GM23338 (cell line): ENCODE measurements at regions not wholly inside any gene's neighbourhood (a gene's known extent, or its start where the extent isn't known, plus 50 kb on each side); places are given as distances from the start of the nearest gene placed in this dataset.

Experiments
- ATAC-seq: fragments of 200-7000 bp; cut with Tn5 transposase; 3 replicates; pipeline ENCODE4 v1.9.1; 2020
- DNase-seq: peaks from one replicate; pipeline ENCODE4 v3.0.0-alpha.2; 2015; ENCODE audit warnings: low spot score
- H2AFZ ChIP-seq: fragments of 200-600 bp; sonication (generic); 2 replicates; pipeline ENCODE4 v1.8.0; 2016; ENCODE audit warnings: antibody characterized with exemption, mild to moderate bottlenecking, moderate library complexity
- H3F3A ChIP-seq: fragments of 200-600 bp; sonication (generic); replicated peaks from 2 replicates; pipeline ENCODE4 v1.8.0; 2017; ENCODE audit warnings: antibody characterized with exemption, mixed run types, low read depth
- H3K27ac ChIP-seq: fragments of 200-600 bp; sonication (generic); 2 replicates; pipeline ENCODE4 v1.6.1; 2016; ENCODE audit warnings: low read depth
- H3K27me3 ChIP-seq: fragments of 200-600 bp; sonication (generic); 2 replicates; pipeline ENCODE4 v1.8.0; 2016; ENCODE audit warnings: mild to moderate bottlenecking, mixed run types, moderate library complexity; ENCODE audit not compliant: insufficient read depth
- H3K36me3 ChIP-seq: fragments of 200-600 bp; sonication (generic); 2 replicates; pipeline ENCODE4 v1.8.0; 2016; ENCODE audit warnings: mild to moderate bottlenecking; ENCODE audit not compliant: insufficient read depth
- H3K4me1 ChIP-seq: fragments of 200-600 bp; sonication (generic); 2 replicates; pipeline ENCODE4 v1.8.0; 2016; ENCODE audit warnings: mild to moderate bottlenecking, moderate library complexity; ENCODE audit not compliant: insufficient read depth
- H3K4me2 ChIP-seq: fragments of 200-600 bp; sonication (generic); 2 replicates; pipeline ENCODE4 v1.7.1; 2017; ENCODE audit warnings: mixed run types
- H3K4me3 ChIP-seq: fragments of 200-600 bp; sonication (generic); 2 replicates; pipeline ENCODE4 v1.6.1; 2016; ENCODE audit warnings: mixed run types
- H3K79me2 ChIP-seq: fragments of 200-600 bp; sonication (generic); replicated peaks from 2 replicates; pipeline ENCODE4 v1.8.0; 2017; ENCODE audit warnings: mild to moderate bottlenecking; ENCODE audit not compliant: insufficient read depth
- H3K9me2 ChIP-seq: fragments of 200-600 bp; sonication (generic); 2 replicates; pipeline ENCODE4 v1.8.0; 2017; ENCODE audit not compliant: insufficient read depth
- H4K20me1 ChIP-seq: fragments of 200-600 bp; sonication (generic); replicated peaks from 2 replicates; pipeline ENCODE4 v1.8.0; 2017; ENCODE audit warnings: mild to moderate bottlenecking; ENCODE audit not compliant: insufficient read depth
- H3K27ac Mint-ChIP-seq: 2 replicates; pipeline ENCODE4 v1.8.0; 2020; ENCODE audit warnings: inconsistent platforms, mild to moderate bottlenecking, moderate library complexity, mixed read lengths
- H3K27me3 Mint-ChIP-seq: 3 replicates; pipeline ENCODE4 v1.8.0; 2022; ENCODE audit warnings: low read depth, mild to moderate bottlenecking, moderate library complexity, mixed read lengths, inconsistent platforms; ENCODE audit not compliant: insufficient read depth, poor library complexity
- H3K36me3 Mint-ChIP-seq: 3 replicates; pipeline ENCODE4 v1.8.0; 2021; ENCODE audit warnings: low read depth, mild to moderate bottlenecking, inconsistent platforms, moderate library complexity, mixed read lengths
- H3K4me1 Mint-ChIP-seq: 3 replicates; pipeline ENCODE4 v1.8.0; 2020; ENCODE audit warnings: mild to moderate bottlenecking, inconsistent platforms, mixed read lengths
- H3K4me3 Mint-ChIP-seq: 3 replicates; pipeline ENCODE4 v1.8.0; 2021; ENCODE audit warnings: moderate library complexity, mild to moderate bottlenecking, inconsistent platforms, mixed read lengths
- H3K9me3 Mint-ChIP-seq: 3 replicates; pipeline ENCODE4 v1.8.0; 2020; ENCODE audit warnings: moderate library complexity, mild to moderate bottlenecking, inconsistent platforms, mixed read lengths
- CREB1 ChIP-seq: fragments of 250-450 bp; sonication (Bioruptor Pico); IDR thresholded peaks from 2 replicates; pipeline ENCODE4 v1.5.0; 2020; ENCODE audit warnings: low read depth, mild to moderate bottlenecking, moderate library complexity
- EZH2 ChIP-seq: fragments of 200-600 bp; sonication (generic); IDR thresholded peaks from one replicate; pipeline ENCODE4 v1.8.0; 2017; ENCODE audit warnings: antibody characterized with exemption, mild to moderate bottlenecking, low read depth; ENCODE audit not compliant: unreplicated experiment
- EZH2phosphoT487 ChIP-seq: fragments of 200-600 bp; sonication (generic); IDR thresholded peaks from one replicate; pipeline ENCODE4 v1.8.1; 2018; ENCODE audit warnings: antibody characterized with exemption; ENCODE audit not compliant: unreplicated experiment
- JUNB ChIP-seq: IDR thresholded peaks from one replicate; pipeline ENCODE4 v1.6.1; 2016; ENCODE audit warnings: antibody characterized with exemption; ENCODE audit not compliant: unreplicated experiment
- NANOG ChIP-seq: IDR thresholded peaks from 2 replicates; pipeline ENCODE4 v1.6.1; 2016; ENCODE audit warnings: antibody characterized with exemption, borderline replicate concordance
- POLR2AphosphoS5 ChIP-seq: IDR thresholded peaks from 2 replicates; pipeline ENCODE4 v1.6.1; 2016; ENCODE audit warnings: antibody characterized with exemption, low read depth
- STAT1 ChIP-seq: IDR thresholded peaks from one replicate; pipeline ENCODE4 v1.6.1; 2016; ENCODE audit warnings: antibody characterized with exemption; ENCODE audit not compliant: unreplicated experiment
- ZNF331 ChIP-seq: fragments of 250-450 bp; sonication (Bioruptor Pico); IDR thresholded peaks from 2 replicates; pipeline ENCODE4 v1.5.0; 2020; ENCODE audit warnings: low read depth, mild to moderate bottlenecking, moderate library complexity
- TF ChIP-seq, protein P1 (sequence below), 2 experiments: fragments of 200-600 bp in 1 of 2; sonication (generic) in 1 of 2; conservative IDR thresholded peaks; 2 replicates each; pipeline versions ENCODE4 v1.5.1 to v1.6.1; 2016 to 2017; ENCODE audit warnings: antibody characterized with exemption in 2 of 2, low read depth in 2 of 2, mild to moderate bottlenecking in 2 of 2, moderate library complexity in 1 of 2
- TF ChIP-seq, protein P2 (sequence below): IDR thresholded peaks from one replicate; pipeline ENCODE4 v1.6.1; 2018; ENCODE audit warnings: antibody characterized with exemption; ENCODE audit not compliant: unreplicated experiment

DNA sequence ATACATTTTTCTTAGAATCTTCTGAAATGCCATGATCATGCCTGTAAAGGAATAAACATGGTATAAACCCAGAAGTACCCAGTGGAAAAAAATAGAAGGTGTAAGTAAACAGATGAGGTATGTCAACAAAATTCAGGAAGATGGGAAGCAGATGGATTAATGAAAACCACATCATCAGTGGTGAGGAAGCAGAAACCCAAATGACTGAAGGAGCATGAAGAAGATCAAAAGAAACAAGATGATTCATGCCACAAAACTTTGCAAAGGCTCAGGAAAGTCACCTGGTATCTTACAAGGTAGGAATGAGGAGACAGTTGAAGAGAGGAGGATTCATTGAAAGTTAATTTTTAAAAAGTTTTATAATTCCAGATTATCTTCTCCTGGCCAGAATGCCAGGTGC lies 132.8 kb upstream of the PAPPA start:
- no peak for TF ChIP-seq EZH2phosphoT487
- TF ChIP-seq ZNF331 (CRISPR knock-in tag), result no peak
- TF ChIP-seq NANOG, result no peak
- TF ChIP-seq EZH2, result no peak
- TF ChIP-seq CREB1 (CRISPR knock-in tag), result no peak
- no peak for TF ChIP-seq JUNB
- TF ChIP-seq, protein P1, sequence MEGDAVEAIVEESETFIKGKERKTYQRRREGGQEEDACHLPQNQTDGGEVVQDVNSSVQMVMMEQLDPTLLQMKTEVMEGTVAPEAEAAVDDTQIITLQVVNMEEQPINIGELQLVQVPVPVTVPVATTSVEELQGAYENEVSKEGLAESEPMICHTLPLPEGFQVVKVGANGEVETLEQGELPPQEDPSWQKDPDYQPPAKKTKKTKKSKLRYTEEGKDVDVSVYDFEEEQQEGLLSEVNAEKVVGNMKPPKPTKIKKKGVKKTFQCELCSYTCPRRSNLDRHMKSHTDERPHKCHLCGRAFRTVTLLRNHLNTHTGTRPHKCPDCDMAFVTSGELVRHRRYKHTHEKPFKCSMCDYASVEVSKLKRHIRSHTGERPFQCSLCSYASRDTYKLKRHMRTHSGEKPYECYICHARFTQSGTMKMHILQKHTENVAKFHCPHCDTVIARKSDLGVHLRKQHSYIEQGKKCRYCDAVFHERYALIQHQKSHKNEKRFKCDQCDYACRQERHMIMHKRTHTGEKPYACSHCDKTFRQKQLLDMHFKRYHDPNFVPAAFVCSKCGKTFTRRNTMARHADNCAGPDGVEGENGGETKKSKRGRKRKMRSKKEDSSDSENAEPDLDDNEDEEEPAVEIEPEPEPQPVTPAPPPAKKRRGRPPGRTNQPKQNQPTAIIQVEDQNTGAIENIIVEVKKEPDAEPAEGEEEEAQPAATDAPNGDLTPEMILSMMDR (conservative IDR thresholded peaks at IDR 0.05; ENCODE audit: low read depth in 2 of 2), result no peak
- H3K27me3 ChIP-seq, result no peaks in the 10 kb centered on the region
- H3K4me2 ChIP-seq, result no peak overlapping the region
- H3K4me3 ChIP-seq, result no peak overlapping the region
- H3K27ac ChIP-seq, result no peak overlapping the region
- no peak for ATAC-seq
- DNase-seq, result no peak
- Mint-ChIP-seq H3K4me3 (no peak overlapping the region), H3K36me3 (no peaks in the 10 kb centered on the region), H3K4me1 (no peaks in the 10 kb centered on the region), H3K9me3 (no peaks in the 10 kb centered on the region), H3K27ac (no peak overlapping the region), H3K27me3 (no peaks in the 10 kb centered on the region)
- no peaks in the 10 kb centered on the region for H3K36me3 ChIP-seq
- no peaks in the 10 kb centered on the region for H3K4me1 ChIP-seq
- H3F3A ChIP-seq, result no peaks in the 10 kb centered on the region
- H2AFZ ChIP-seq, result no peak overlapping the region
- no peaks in the 10 kb centered on the region for H3K9me2 ChIP-seq
- H3K79me2 ChIP-seq, result no peaks in the 10 kb centered on the region
- no peaks in the 10 kb centered on the region for H4K20me1 ChIP-seq

DNA sequence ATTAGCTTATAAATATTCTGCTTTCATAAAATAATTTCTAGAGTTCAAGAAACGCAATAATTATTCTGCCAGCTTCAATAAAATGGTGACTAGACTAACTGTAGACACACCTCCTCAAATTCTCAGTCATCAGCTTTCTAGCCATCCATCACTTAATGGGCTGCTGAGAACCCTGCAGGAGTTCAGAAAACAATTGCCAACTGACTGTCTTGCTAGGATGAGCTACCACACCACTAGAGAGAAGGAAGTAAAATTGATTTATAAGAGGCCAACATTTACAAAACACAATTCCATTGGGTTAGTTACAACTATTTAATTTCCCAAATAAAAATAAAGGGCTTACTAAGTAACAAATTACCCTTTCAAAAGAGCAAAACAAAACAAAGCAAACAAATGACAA lies 126.5 kb upstream of the PAPPA start:
- H3K27ac Mint-ChIP-seq, result no peak overlapping the region
- H3K4me1 Mint-ChIP-seq, result peaks cover 3% of the 10 kb centered on the region; the same call in 2 of the 3 replicates
- no peaks in the 10 kb centered on the region for H3K4me1 ChIP-seq
- H3K4me3 ChIP-seq, result no peak overlapping the region
- H3K4me2 ChIP-seq, result no peak overlapping the region
- H3K9me3 Mint-ChIP-seq, result peaks cover 9% of the 10 kb centered on the region; the same call in 2 of the 3 replicates
- H3K79me2 ChIP-seq, result no peaks in the 10 kb centered on the region
- H2AFZ ChIP-seq, result no peak overlapping the region
- no peak overlapping the region for H3K4me3 Mint-ChIP-seq
- no peaks in the 10 kb centered on the region for H3K36me3 ChIP-seq
- H3K36me3 Mint-ChIP-seq, result no peaks in the 10 kb centered on the region; the same call in 2 of the 3 replicates
- TF ChIP-seq STAT1 (no peak), ZNF331 (CRISPR knock-in tag) (no peak), NANOG (no peak), POLR2AphosphoS5 (no peak), EZH2 (no peak)
- TF ChIP-seq, protein P2, sequence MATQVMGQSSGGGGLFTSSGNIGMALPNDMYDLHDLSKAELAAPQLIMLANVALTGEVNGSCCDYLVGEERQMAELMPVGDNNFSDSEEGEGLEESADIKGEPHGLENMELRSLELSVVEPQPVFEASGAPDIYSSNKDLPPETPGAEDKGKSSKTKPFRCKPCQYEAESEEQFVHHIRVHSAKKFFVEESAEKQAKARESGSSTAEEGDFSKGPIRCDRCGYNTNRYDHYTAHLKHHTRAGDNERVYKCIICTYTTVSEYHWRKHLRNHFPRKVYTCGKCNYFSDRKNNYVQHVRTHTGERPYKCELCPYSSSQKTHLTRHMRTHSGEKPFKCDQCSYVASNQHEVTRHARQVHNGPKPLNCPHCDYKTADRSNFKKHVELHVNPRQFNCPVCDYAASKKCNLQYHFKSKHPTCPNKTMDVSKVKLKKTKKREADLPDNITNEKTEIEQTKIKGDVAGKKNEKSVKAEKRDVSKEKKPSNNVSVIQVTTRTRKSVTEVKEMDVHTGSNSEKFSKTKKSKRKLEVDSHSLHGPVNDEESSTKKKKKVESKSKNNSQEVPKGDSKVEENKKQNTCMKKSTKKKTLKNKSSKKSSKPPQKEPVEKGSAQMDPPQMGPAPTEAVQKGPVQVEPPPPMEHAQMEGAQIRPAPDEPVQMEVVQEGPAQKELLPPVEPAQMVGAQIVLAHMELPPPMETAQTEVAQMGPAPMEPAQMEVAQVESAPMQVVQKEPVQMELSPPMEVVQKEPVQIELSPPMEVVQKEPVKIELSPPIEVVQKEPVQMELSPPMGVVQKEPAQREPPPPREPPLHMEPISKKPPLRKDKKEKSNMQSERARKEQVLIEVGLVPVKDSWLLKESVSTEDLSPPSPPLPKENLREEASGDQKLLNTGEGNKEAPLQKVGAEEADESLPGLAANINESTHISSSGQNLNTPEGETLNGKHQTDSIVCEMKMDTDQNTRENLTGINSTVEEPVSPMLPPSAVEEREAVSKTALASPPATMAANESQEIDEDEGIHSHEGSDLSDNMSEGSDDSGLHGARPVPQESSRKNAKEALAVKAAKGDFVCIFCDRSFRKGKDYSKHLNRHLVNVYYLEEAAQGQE, result no peak
- TF ChIP-seq, protein P1 (conservative IDR thresholded peaks at IDR 0.05; ENCODE audit: low read depth in 2 of 2), result no peak
- H3K27me3 Mint-ChIP-seq, result no peaks in the 10 kb centered on the region
- no peaks in the 10 kb centered on the region for H4K20me1 ChIP-seq
- no peaks in the 10 kb centered on the region for H3K9me2 ChIP-seq
- no peaks in the 10 kb centered on the region for H3K27me3 ChIP-seq
- H3F3A ChIP-seq, result no peaks in the 10 kb centered on the region
- DNase-seq, result peak; percentile 11
- ATAC-seq, result peak; percentile 73
- no peak overlapping the region for H3K27ac ChIP-seq
